ENCODE measurements at regions not wholly inside any gene's neighbourhood (a gene's known extent, or its start where the extent isn't known, plus 50 kb on each side); places are given as distances from the start of the nearest gene placed in this dataset.

DNA sequence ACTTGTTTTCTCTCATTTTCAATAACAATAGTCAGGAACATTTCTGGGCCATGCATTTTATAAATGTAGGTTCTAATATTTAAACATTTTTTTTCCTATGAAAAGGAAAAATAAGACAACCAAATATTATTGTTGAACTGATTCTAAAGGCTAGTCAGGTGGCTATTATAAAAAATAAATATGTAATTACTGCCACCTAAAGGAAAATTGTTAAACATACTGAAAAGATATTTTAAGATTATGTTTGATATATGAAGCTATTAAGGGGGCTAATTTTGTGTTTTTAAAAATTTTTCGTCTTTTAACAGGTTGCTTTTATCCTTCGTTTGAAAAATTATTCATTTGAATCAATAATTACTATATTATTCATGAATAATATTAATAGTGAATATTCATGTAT is 62.2 kb upstream of the FDX1 start:
- ChIA-PET CTCF (interaction anchor here (0.6 to 1.4 kb wide), 3 partner anchors 131 to 172 kb away, joined by 3 to 11 read pairs (median 3); no protein-coding TSS in a partner anchor), POLR2A (interaction anchor here (0.7 kb wide), 1 partner anchor 39 kb away, joined by 3 read pairs; no protein-coding TSS in a partner anchor)
- no peak for DNase-seq (ENCODE audit: low read depth, low spot score)
- Histone ChIP-seq H3K27me3 (ENCODE audit: control insufficient read depth, insufficient read depth, low read length) (no peaks in the 10 kb centered on the region), H3K4me1 (ENCODE audit: control insufficient read depth, insufficient read depth, low read length) (peaks cover 15% of the 10 kb centered on the region), H3K9me3 (ENCODE audit: control insufficient read depth, insufficient read depth, low read depth, low read length) (no peaks in the 10 kb centered on the region), H3K36me3 (ENCODE audit: control insufficient read depth, insufficient read depth, low read length) (no peaks in the 10 kb centered on the region), H3K27ac (ENCODE audit: low read length) (no peak overlapping the region), H3K4me3 (ENCODE audit: low read depth in 2 of 2, low read length in 2 of 2) (no peak overlapping the region)
- in situ Hi-C loops (cut with HindIII; ENCODE audit: low pct_unique_long_range_greater_than_20kb, low sequenced_read_pairs) (no loop called here), intact Hi-C loops (cut with micrococcal nuclease; ENCODE audit: unreplicated experiment) (loop anchor here (2.0 kb wide), 1 partner anchor 165 kb away; no protein-coding TSS in a partner anchor)
- no TSS peak for BruUV-seq (replicated peaks)
- no peak for ATAC-seq
- TF ChIP-seq POLR2AphosphoS5 (IDR thresholded peaks at IDR 0.05; ENCODE audit: low read depth, low read length): no peak
- TF ChIP-seq CTCF (IDR thresholded peaks at IDR 0.05): no peak
- TF ChIP-seq SIN3A (IDR thresholded peaks at IDR 0.05; ENCODE audit: borderline replicate concordance, insufficient read depth, low read depth, low read length): no peak
- TF ChIP-seq, protein P1, sequence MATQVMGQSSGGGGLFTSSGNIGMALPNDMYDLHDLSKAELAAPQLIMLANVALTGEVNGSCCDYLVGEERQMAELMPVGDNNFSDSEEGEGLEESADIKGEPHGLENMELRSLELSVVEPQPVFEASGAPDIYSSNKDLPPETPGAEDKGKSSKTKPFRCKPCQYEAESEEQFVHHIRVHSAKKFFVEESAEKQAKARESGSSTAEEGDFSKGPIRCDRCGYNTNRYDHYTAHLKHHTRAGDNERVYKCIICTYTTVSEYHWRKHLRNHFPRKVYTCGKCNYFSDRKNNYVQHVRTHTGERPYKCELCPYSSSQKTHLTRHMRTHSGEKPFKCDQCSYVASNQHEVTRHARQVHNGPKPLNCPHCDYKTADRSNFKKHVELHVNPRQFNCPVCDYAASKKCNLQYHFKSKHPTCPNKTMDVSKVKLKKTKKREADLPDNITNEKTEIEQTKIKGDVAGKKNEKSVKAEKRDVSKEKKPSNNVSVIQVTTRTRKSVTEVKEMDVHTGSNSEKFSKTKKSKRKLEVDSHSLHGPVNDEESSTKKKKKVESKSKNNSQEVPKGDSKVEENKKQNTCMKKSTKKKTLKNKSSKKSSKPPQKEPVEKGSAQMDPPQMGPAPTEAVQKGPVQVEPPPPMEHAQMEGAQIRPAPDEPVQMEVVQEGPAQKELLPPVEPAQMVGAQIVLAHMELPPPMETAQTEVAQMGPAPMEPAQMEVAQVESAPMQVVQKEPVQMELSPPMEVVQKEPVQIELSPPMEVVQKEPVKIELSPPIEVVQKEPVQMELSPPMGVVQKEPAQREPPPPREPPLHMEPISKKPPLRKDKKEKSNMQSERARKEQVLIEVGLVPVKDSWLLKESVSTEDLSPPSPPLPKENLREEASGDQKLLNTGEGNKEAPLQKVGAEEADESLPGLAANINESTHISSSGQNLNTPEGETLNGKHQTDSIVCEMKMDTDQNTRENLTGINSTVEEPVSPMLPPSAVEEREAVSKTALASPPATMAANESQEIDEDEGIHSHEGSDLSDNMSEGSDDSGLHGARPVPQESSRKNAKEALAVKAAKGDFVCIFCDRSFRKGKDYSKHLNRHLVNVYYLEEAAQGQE (IDR thresholded peaks at IDR 0.05; ENCODE audit: insufficient read depth in 1 of 2, low read depth in 2 of 2, low read length in 1 of 2): no peak
- no peak for TF ChIP-seq TCF7L2 (IDR thresholded peaks at IDR 0.05; ENCODE audit: low read depth, low read length)

DNA sequence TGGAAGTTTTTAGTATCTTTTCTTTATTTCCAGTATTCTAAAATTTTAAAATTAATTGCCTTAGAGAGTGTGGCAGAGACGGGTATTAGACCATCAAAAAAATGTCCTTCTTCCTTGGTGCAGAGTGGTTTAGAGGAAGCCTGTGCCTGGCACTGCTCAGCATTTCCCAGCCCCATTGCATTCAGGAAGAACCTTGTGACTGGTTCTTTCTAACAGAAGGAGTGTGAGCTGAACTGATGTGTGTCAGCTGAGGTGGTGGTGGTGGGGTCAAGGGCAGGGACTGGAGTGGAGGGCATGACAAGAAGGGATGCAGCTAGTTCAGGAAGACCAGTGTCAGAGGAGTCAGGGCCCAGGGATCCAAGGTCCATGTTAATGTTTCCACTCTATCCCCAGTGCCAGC is 58.7 kb upstream of the FDX1 start:
- in situ Hi-C loops (cut with HindIII; ENCODE audit: low pct_unique_long_range_greater_than_20kb, low sequenced_read_pairs): no loop called here
- Histone ChIP-seq H3K9me3 (ENCODE audit: control insufficient read depth, insufficient read depth, low read depth, low read length) (no peaks in the 10 kb centered on the region), H3K36me3 (ENCODE audit: control insufficient read depth, insufficient read depth, low read length) (no peaks in the 10 kb centered on the region), H3K27ac (ENCODE audit: low read length) (no peak overlapping the region), H3K27me3 (ENCODE audit: control insufficient read depth, insufficient read depth, low read length) (no peaks in the 10 kb centered on the region), H3K4me3 (ENCODE audit: low read depth in 2 of 2, low read length in 2 of 2) (no peak overlapping the region), H3K4me1 (ENCODE audit: control insufficient read depth, insufficient read depth, low read length) (no peaks in the 10 kb centered on the region)
- DNase-seq (ENCODE audit: low read depth, low spot score) (no peak), ATAC-seq (no peak)
- TF ChIP-seq TCF7L2 (IDR thresholded peaks at IDR 0.05; ENCODE audit: low read depth, low read length): no peak
- no peak for TF ChIP-seq CTCF (IDR thresholded peaks at IDR 0.05)
- no peak for TF ChIP-seq POLR2AphosphoS5 (IDR thresholded peaks at IDR 0.05; ENCODE audit: low read depth, low read length)
- no peak for TF ChIP-seq SIN3A (IDR thresholded peaks at IDR 0.05; ENCODE audit: borderline replicate concordance, insufficient read depth, low read depth, low read length)
- TF ChIP-seq, protein P1 (IDR thresholded peaks at IDR 0.05; ENCODE audit: insufficient read depth in 1 of 2, low read depth in 2 of 2, low read length in 1 of 2): no peak
- no TSS peak for BruUV-seq (replicated peaks)
- intact Hi-C loops (cut with micrococcal nuclease; ENCODE audit: unreplicated experiment): no loop called here
- ChIA-PET CTCF (no interaction called here), POLR2A (interaction anchor here (0.7 kb wide), 1 partner anchor 66 kb away, joined by 3 read pairs; no protein-coding TSS in a partner anchor)
